ENCODE measurements at regions not wholly inside any gene's neighbourhood (a gene's known extent, or its start where the extent isn't known, plus 50 kb on each side); places are given as distances from the start of the nearest gene placed in this dataset.

- TF ChIP-seq CTCF (IDR thresholded peaks at IDR 0.05; ENCODE audit: extremely low read depth in 1 of 2, insufficient read depth in 1 of 2, low read depth in 1 of 2, low read length in 2 of 2) (no peak), EZH2 (IDR thresholded peaks at IDR 0.05; ENCODE audit: borderline replicate concordance, low read depth, low read length, severe bottlenecking) (no peak)
Measured at GRCh38 chr3:4052706-4053105, 250.5 kb upstream of the SETMAR start.
